ENCODE measurements at regions not wholly inside any gene's neighbourhood (a gene's known extent, or its start where the extent isn't known, plus 50 kb on each side); places are given as distances from the start of the nearest gene placed in this dataset.
"Not testable (repeated sequence)": the region's sequence is repeated elsewhere in the genome, so short reads cannot be mapped to it uniquely, and the experiment has no call there.

GRCh38 chr6:55927713-55928112 lies 52.3 kb upstream of the BMP5 start:
- not testable (repeated sequence) for TF ChIP-seq JUND (CRISPR knock-in tag; IDR thresholded peaks at IDR 0.05); THAP8 (CRISPR knock-in tag; IDR thresholded peaks at IDR 0.05; ENCODE audit: borderline replicate concordance); CTCF (CRISPR knock-in tag; IDR thresholded peaks at IDR 0.05); KDM1A (CRISPR knock-in tag; IDR thresholded peaks at IDR 0.05); THRA (CRISPR knock-in tag; IDR thresholded peaks at IDR 0.05; ENCODE audit: borderline replicate concordance); NFYC (CRISPR knock-in tag; IDR thresholded peaks at IDR 0.05); ZFP91 (CRISPR knock-in tag; IDR thresholded peaks at IDR 0.05; ENCODE audit: borderline replicate concordance)

Data from HepG2 (cell line).